Suprapubic skin (tissue), 4 donors: ENCODE measurements at regions not wholly inside any gene's neighbourhood (a gene's known extent, or its start where the extent isn't known, plus 50 kb on each side); places are given as distances from the start of the nearest gene placed in this dataset.

ENCODE experiments used
- CTCF ChIP-seq, 2 donors: fragments of 200-600 bp in 1 of 2; fragments of 450-650 bp in 1 of 2; sonication (generic) in 1 of 2; IDR thresholded peaks; one replicate each; pipeline ENCODE4 v1.5.1; 2016 to 2019; ENCODE audit warnings: antibody characterized with exemption in 2 of 2, mild to moderate bottlenecking in 1 of 2, moderate library complexity in 1 of 2
- EP300 ChIP-seq: sonication (generic); formaldehyde crosslinking; IDR thresholded peaks from one replicate; pipeline ENCODE4 v1.6.1; 2017; ENCODE audit warnings: antibody characterized with exemption
- POLR2A ChIP-seq, 2 donors: fragments of 450-650 bp; IDR thresholded peaks; one replicate each; pipeline ENCODE4 v1.6.1; 2017; ENCODE audit warnings: antibody characterized with exemption in 2 of 2, mild to moderate bottlenecking in 2 of 2, moderate library complexity in 2 of 2
- POLR2AphosphoS5 ChIP-seq, 3 donors: sonication (generic); formaldehyde crosslinking; IDR thresholded peaks; one replicate each; pipeline ENCODE4 v1.6.1; 2017; ENCODE audit warnings: antibody characterized with exemption in 3 of 3

DNA sequence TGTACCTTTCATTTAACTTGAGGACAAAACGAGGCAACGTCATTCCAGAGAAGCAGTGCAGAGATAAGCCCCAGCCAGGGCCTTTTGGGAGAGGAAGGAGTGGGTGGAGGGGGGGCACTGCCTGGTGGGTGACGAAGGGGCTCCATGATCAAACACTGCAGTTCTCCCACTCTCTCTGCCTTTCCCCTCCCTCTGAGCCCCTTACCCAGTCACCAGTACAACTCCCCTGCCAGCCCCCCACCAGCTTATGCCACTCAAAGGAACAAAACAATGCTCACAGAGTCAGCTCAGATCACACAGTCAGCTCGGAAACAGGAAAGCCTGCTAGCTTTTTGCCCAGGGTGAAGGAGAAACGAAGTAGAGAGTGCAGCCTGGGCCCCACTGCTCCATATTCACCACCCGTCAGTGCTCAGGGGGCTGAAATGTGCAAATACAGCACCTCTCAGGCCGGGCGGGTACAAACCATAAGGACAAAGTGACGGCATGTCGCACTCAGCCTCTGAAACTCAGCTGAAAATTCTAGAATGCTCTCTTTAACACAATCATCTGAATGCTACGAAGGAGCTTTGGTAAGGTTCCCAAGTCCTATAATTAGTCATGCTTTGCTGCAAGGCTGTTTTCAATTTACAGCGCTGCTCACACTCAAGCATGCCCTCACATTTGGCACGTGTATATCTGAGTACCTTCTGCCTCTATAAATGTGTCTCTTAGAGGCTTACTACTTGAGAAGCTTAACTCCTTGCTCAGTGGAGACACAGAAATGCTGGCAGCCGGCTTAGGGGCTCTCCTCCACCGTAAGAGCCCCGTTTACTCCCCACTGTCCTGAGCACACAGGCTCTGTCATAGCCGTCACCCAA is 65.8 kb upstream of the RAB4A start:
- TF ChIP-seq POLR2A (IDR thresholded peaks at IDR 0.05): no peak
- TF ChIP-seq EP300: no peak
- TF ChIP-seq CTCF (IDR thresholded peaks at IDR 0.05): no peak
- no peak for TF ChIP-seq POLR2AphosphoS5 (IDR thresholded peaks at IDR 0.05)
